ES-I3 (cell line): ENCODE measurements at regions not wholly inside any gene's neighbourhood (a gene's known extent, or its start where the extent isn't known, plus 50 kb on each side); places are given as distances from the start of the nearest gene placed in this dataset.

Experiments used
- H3K36me3 ChIP-seq: 2 replicates; pipeline ENCODE4 v1.6.1; 2013; ENCODE audit warnings: mild to moderate bottlenecking, low read length, control low read depth, moderate library complexity; ENCODE audit not compliant: insufficient read depth
- H3K4me1 ChIP-seq: 2 replicates; pipeline ENCODE4 v1.6.1; 2013; ENCODE audit warnings: mild to moderate bottlenecking, control low read depth, low read length; ENCODE audit not compliant: insufficient read depth
- H3K9ac ChIP-seq: 2 replicates; pipeline ENCODE4 v1.6.1; 2013; ENCODE audit warnings: low read depth, mild to moderate bottlenecking, low read length, moderate library complexity
- H3K9me3 ChIP-seq: 2 replicates; pipeline ENCODE4 v1.6.1; 2013; ENCODE audit warnings: mild to moderate bottlenecking, low read length, moderate library complexity; ENCODE audit not compliant: control insufficient read depth, insufficient read depth

GRCh38 chr2:16192416-16193216 lies 252.3 kb downstream of the MYCN start:
- peaks cover 3% of the 10 kb centered on the region; the same call in 1 of the 2 replicates for H3K4me1 ChIP-seq
- no peaks in the 10 kb centered on the region for H3K36me3 ChIP-seq
- H3K9ac ChIP-seq: no peak overlapping the region
- H3K9me3 ChIP-seq: no peaks in the 10 kb centered on the region

DNA sequence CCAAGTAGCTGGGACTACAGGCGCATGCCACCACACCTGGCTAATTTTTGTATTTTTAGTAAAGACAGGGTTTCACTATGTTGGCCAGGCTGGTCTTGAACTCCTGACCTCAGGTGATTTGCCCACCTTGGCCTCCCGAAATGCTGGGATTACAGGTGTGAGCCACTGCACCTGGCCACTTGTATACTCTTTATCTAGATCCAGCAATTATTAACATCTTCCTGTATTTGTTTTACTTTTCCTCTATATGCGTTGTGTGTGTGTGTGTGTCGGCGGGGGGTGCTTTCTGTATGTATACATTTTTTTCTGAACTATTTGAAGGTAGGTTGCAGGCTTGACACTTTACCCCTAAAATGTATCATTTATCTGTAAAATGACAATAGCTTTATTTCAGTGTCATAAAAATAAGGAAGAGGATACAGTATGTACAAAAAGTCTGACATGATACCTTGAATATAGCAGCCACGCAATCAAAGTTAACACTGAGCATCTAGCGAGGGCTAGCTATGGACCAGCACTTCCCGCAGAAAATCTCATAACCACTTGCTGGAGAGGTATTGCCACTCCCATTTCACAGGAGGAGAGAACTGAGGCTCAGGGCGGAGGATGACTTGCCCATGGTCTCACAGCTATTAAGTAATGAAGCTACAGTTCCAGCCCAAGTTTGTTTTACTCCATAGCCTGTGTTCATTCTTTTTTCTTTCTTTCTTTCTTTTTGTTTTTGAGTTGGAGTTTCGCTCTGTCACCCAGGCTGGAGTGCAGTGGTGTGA lies 251.3 kb downstream of the MYCN start:
- H3K9me3 ChIP-seq: no peaks in the 10 kb centered on the region
- no peaks in the 10 kb centered on the region for H3K36me3 ChIP-seq
- no peak overlapping the region for H3K9ac ChIP-seq

DNA sequence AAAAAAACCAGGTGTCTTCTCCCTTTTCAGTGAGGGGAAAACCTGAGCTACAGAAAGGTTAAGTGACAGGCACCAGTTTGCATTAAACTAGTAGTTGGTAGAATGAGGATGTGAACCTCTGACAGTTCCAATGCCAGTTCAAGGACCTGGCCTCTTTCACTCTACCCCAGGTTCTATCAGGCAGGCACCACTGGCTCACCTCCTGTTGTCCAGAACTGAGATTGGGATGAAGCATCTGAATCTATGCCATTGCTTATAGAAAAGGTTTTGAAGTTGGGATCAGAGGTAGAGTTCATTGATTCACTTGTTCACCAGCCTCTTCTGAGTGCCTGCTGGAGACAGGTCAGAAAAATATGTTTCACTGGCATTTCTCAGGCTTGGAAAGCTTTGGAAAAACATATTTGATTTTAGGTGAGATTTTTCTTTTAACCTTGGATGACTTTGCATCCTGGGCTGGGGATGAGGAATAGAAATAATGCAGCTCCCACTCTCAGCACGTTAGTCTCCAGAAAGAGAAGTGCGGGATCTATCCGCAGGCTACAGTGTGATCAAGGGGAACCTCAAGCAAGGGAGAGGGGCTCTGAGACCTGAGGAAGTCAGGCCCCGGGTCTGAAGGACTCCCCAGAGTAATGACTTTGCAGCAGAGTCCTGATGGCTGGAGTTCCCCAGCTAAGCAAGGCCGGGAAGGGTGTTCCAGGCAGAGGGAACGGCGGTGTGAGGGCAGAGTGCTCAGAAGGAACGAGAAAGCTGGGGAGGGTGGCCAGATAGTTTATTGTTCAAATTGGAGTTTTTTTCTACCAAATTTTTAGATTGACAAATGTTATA lies 250.3 kb downstream of the MYCN start:
- peaks cover 8% of the 10 kb centered on the region; the same call in 1 of the 2 replicates for H3K4me1 ChIP-seq
- H3K9ac ChIP-seq: no peak overlapping the region
- no peaks in the 10 kb centered on the region for H3K9me3 ChIP-seq
- H3K36me3 ChIP-seq: no peaks in the 10 kb centered on the region

More for the DNA sequence above, 251.3 kb downstream of the MYCN start:
- H3K4me1 ChIP-seq: peaks cover 8% of the 10 kb centered on the region; the same call in 1 of the 2 replicates

DNA sequence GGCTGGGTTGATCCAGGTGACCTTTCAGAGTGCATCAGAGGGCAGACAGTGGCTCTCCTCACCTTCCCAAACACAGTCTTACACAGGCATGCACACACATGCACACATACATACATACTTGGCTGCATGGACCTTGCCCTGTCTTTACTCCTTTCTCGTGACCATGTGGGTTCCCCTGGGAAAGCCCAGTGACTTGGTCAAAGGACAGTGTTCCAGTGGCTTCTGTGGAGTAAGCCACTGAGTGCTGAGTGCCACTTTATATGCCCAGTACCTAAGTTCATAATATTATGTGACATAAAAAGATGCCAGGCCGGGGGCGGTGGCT lies 249.4 kb downstream of the MYCN start:
- H3K4me1 ChIP-seq: peaks cover 14% of the 10 kb centered on the region
- no peaks in the 10 kb centered on the region for H3K36me3 ChIP-seq
- no peak overlapping the region for H3K9ac ChIP-seq
- no peaks in the 10 kb centered on the region for H3K9me3 ChIP-seq

DNA sequence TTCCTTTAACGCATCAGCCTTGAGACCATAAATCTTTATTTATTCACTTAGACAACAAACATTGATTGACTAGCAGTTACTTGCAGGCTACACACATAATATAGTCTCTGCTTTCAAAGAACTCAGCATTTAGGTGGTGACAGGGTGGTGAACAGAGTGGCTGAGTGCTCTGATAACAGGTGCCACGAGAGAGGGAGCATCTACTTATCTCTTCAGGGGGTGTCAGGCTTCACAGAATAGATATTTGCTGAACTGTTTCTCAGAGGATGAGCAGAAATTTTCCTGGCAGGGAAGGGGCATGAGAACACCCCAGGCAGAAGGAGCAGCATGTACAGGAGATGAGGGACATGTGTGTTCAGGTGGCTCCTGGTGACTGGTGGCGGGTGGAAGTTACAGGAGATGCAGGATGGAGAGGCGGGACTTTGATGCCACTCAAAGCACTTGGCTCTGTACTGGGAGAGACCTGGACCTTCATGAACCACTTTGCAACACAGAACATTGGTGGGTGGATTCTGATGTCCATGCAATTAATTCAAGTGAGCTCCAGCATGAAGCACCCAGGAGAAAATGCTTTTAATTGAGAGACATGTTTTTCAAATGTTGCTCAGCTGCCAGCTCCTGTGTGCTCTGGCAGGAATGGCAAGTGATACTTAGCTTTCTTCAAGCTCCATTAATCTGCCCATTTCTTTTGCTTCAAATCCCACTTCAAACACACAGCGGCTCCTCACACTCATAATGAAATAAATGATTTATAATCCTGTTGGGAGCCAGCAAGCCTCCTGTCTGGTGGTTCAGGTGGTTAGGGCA lies 248.9 kb downstream of the MYCN start:
- peaks cover 19% of the 10 kb centered on the region for H3K4me1 ChIP-seq
- H3K9me3 ChIP-seq: no peaks in the 10 kb centered on the region
- no peaks in the 10 kb centered on the region for H3K36me3 ChIP-seq
- H3K9ac ChIP-seq: no peak overlapping the region; the same call in 1 of the 2 replicates

DNA sequence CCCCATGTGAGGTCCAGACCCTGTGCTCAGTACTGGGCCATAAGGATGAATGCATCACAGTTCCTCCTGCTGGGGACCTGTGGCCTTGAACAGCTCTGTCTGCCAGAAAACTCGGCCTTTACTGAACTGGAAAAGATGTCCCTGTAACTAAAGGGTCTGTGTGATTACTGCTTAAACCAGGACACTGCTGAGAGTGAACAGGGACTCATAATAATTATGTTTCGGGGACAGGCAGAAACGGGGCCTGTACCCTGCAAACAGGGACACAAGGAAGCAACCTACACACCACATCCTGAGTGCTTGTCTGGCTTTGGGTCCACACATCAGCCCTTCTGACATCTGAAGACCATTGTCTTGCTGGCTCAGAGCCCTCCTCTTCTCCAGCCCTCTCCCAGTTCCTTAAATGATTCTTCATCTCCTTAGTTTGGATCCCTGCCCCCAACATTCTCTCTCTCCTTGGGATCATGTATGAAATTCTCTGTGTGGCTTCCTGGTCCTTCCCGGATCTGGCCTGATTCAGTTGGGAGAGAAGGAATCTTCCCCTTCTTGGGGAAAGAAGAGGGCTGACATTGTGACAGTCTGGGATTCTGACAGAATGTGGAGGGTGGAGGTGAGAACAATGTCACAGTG lies 248.0 kb downstream of the MYCN start:
- peaks cover 19% of the 10 kb centered on the region for H3K4me1 ChIP-seq
- no peak overlapping the region for H3K9ac ChIP-seq
- no peaks in the 10 kb centered on the region for H3K9me3 ChIP-seq
- no peaks in the 10 kb centered on the region for H3K36me3 ChIP-seq

DNA sequence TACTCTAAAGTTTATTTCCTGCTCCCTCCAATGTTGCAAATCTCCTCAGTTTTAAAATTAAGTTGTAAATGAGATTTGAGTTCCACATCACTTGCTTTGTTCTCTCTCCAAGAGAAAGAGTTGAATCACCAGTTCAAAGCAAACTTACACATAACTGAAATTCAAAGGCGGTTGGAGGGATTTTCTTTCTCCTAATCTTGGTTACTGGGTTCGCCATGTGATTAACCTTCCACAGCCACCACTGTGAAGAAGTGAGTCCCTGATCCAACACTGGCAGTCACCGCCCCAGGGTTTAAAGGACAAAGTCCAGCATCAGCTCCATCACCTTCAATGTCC lies 247.1 kb downstream of the MYCN start:
- Histone ChIP-seq H3K4me1 (peaks cover 19% of the 10 kb centered on the region), H3K9me3 (no peaks in the 10 kb centered on the region), H3K9ac (no peak overlapping the region), H3K36me3 (no peaks in the 10 kb centered on the region)

GRCh38 chr2:16186661-16187481 lies 246.5 kb downstream of the MYCN start:
- Histone ChIP-seq H3K9ac (no peak overlapping the region), H3K4me1 (peaks cover 19% of the 10 kb centered on the region), H3K36me3 (no peaks in the 10 kb centered on the region), H3K9me3 (no peaks in the 10 kb centered on the region)

DNA sequence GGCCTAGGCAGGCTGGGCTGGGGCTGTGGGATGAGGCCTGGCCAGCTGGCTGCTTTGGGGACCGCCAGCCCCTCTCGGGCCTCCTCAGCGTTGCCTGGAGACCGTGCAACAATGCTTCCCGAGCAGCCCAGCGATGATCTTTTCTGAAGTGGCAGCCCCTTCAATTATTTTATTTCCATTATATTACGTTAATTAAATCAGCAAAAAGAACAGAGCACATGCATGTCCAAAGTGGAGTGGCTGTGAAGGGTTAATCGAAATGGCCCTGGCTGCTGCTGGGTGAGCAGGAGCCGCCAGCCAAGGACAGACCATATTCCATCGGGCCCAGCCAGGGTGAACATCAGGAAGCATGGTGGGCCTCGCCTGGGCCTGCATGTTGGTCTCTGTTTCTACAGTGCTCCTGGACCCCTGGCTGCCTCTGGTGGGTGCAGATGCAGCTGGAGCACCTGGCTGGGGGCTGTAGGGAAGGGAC lies 245.5 kb downstream of the MYCN start:
- H3K36me3 ChIP-seq: no peaks in the 10 kb centered on the region
- H3K9me3 ChIP-seq: no peaks in the 10 kb centered on the region
- H3K9ac ChIP-seq: no peak overlapping the region
- peaks cover 19% of the 10 kb centered on the region for H3K4me1 ChIP-seq

DNA sequence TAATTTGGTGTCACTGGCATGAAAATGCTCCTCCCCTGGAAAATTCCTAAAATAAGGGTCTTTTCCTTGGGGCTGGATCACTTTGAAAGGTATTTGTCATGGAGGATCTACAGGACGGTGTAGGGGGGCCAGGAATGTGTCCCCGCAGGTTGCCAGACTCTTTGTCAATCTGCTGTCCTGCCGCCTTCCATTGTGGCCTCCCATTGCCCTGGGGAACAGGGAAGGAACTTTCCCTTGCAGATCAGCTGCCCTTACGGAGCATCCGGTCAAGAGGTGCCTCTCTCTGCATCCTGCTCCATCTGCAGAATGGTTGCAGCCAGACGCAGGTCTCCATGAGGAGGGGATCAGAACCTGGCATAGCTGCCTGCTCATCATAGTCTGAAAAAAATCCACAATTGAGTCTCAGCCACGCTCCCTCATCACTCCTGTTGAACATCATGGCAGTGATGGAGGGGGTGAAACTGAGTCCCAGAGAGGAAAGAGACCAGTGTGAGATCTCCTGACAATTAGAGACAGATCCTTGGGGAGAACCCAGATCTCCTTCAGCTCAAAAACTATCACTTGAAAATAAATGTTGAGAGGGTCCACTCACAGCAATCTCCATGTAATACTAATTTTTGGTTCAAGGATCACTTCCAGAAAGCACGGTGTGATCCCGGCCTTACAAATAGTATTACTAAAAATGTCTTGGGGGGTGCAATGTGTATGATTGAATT lies 244.8 kb downstream of the MYCN start:
- peaks cover 26% of the 10 kb centered on the region for H3K4me1 ChIP-seq
- no peaks in the 10 kb centered on the region for H3K36me3 ChIP-seq
- H3K9me3 ChIP-seq: no peaks in the 10 kb centered on the region
- no peak overlapping the region for H3K9ac ChIP-seq

DNA sequence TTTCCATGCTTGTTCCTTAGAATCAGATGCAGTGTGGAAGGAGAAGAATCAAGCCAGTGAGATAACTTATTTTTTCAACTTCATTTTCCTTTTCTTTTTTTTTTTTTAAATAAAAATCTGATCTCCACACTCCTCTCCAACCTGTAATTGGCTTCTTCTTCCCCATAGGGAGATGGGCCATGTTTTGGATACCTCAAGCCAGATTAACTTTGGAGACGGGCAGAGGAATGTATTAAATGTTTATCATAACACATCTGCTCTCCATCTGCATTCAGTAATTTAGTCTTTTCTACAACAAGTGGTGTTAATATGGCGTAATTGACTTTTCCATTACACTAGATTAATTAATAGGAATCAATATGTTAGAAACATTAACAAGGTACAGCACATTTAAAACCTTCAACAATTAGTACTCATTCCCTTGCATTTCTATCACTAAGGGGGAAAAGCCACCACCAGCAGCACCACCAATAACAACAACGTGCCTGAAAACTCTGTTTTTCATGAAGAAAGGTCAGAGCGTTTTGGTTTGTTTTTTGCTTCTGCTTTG lies 244.1 kb downstream of the MYCN start:
- no peak overlapping the region for H3K9ac ChIP-seq
- H3K9me3 ChIP-seq: no peaks in the 10 kb centered on the region
- peaks cover 32% of the 10 kb centered on the region for H3K4me1 ChIP-seq

DNA sequence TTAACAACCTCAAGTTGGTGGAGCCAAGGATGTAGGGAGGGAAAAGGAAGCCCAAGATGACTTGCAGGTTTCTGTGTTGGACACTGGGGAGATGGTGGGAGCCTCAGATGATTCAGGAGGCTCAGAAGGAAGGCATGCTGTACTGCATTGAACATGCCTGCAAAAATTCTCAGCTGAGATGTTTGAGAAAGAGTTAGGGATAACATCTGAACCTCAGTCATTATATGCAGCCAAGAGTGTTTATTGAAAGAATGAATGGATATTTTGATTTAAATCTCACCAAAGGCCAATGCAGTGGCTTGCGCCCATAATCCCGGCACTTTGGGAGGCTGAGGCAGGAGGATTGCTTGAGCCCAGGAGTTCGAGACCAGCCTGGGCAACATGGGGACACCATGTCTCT lies 243.0 kb downstream of the MYCN start:
- peaks cover 31% of the 10 kb centered on the region for H3K4me1 ChIP-seq
- H3K36me3 ChIP-seq: no peaks in the 10 kb centered on the region
- H3K9me3 ChIP-seq: no peaks in the 10 kb centered on the region
- no peak overlapping the region for H3K9ac ChIP-seq

More for the DNA sequence above, 244.1 kb downstream of the MYCN start:
- H3K36me3 ChIP-seq: no peaks in the 10 kb centered on the region
